Lower leg skin (tissue), 3 donors: ENCODE measurements at regions not wholly inside any gene's neighbourhood (a gene's known extent, or its start where the extent isn't known, plus 50 kb on each side); places are given as distances from the start of the nearest gene placed in this dataset.

Experiments
- CTCF ChIP-seq, 3 donors: fragments of 450-650 bp; IDR thresholded peaks; one replicate each; pipeline ENCODE4 v1.5.1; 2016; ENCODE audit warnings: antibody characterized with exemption in 3 of 3, mild to moderate bottlenecking in 3 of 3, moderate library complexity in 2 of 3
- POLR2A ChIP-seq, 2 donors: fragments of 450-650 bp; IDR thresholded peaks; one replicate each; pipeline ENCODE4 v1.6.1; 2016 to 2017; ENCODE audit warnings: antibody characterized with exemption in 2 of 2, mild to moderate bottlenecking in 1 of 2, moderate library complexity in 1 of 2

- TF ChIP-seq CTCF (IDR thresholded peaks at IDR 0.05) = no peak
- TF ChIP-seq POLR2A (IDR thresholded peaks at IDR 0.05) = no peak
These were observed 625.9 kb upstream of the CADM1 start for GRCh38 chr11:116130122-116130521.
